ENCODE measurements at regions not wholly inside any gene's neighbourhood (a gene's known extent, or its start where the extent isn't known, plus 50 kb on each side); places are given as distances from the start of the nearest gene placed in this dataset.

GRCh38 chrX:13939741-13940597 lies 89.7 kb downstream of the GEMIN8 start:
- Histone ChIP-seq H3K9me3 (no peaks in the 10 kb centered on the region), H3K36me3 (no peaks in the 10 kb centered on the region), H3K27ac (no peak overlapping the region), H3K27me3 (no peaks in the 10 kb centered on the region), H3K4me1 (peaks cover 4% of the 10 kb centered on the region), H3K4me3 (no peak overlapping the region)
- intact Hi-C loops (cut with DNase I): no loop called here
- no peak for DNase-seq (ENCODE audit: extremely low spot score in 2 of 2)
- TF ChIP-seq CTCF (IDR thresholded peaks at IDR 0.05): no peak
- TF ChIP-seq POLR2A (IDR thresholded peaks at IDR 0.05): no peak
- no peak for TF ChIP-seq POLR2AphosphoS5 (IDR thresholded peaks at IDR 0.05; ENCODE audit: insufficient read depth in 1 of 2, low read depth in 1 of 2)

GRCh38 chrX:13938829-13939530 lies 90.7 kb downstream of the GEMIN8 start:
- intact Hi-C loops (cut with DNase I): no loop called here
- H3K4me3 ChIP-seq: peak overlapping the region; percentile 37 to 48
- H3K27me3 ChIP-seq: no peaks in the 10 kb centered on the region
- no peak for TF ChIP-seq POLR2A (IDR thresholded peaks at IDR 0.05)
- no peak for TF ChIP-seq CTCF (IDR thresholded peaks at IDR 0.05)
- TF ChIP-seq POLR2AphosphoS5 (IDR thresholded peaks at IDR 0.05; ENCODE audit: insufficient read depth in 1 of 2, low read depth in 1 of 2): no peak
- H3K36me3 ChIP-seq: no peaks in the 10 kb centered on the region
- peaks cover 4% of the 10 kb centered on the region for H3K4me1 ChIP-seq
- H3K27ac ChIP-seq: peak overlapping the region; percentile 24
- no peaks in the 10 kb centered on the region for H3K9me3 ChIP-seq
- no peak for DNase-seq (ENCODE audit: extremely low spot score in 2 of 2)

- intact Hi-C loops (cut with DNase I): no loop called here
- peaks cover 4% of the 10 kb centered on the region for H3K4me1 ChIP-seq
- no peaks in the 10 kb centered on the region for H3K36me3 ChIP-seq
- H3K4me3 ChIP-seq: peak overlapping the region; percentile 37 to 48
- no peak for DNase-seq (ENCODE audit: extremely low spot score in 2 of 2)
- H3K27me3 ChIP-seq: no peaks in the 10 kb centered on the region
- TF ChIP-seq POLR2AphosphoS5 (IDR thresholded peaks at IDR 0.05; ENCODE audit: insufficient read depth in 1 of 2, low read depth in 1 of 2) (no peak), CTCF (IDR thresholded peaks at IDR 0.05) (no peak), POLR2A (IDR thresholded peaks at IDR 0.05) (no peak)
- no peaks in the 10 kb centered on the region for H3K9me3 ChIP-seq
- H3K27ac ChIP-seq: peak overlapping the region; percentile 24
Measured at GRCh38 chrX:13938051-13938828, 91.5 kb downstream of the GEMIN8 start.

- H3K4me1 ChIP-seq: peaks cover 4% of the 10 kb centered on the region
- no peaks in the 10 kb centered on the region for H3K36me3 ChIP-seq
- TF ChIP-seq CTCF (IDR thresholded peaks at IDR 0.05) (no peak), POLR2AphosphoS5 (IDR thresholded peaks at IDR 0.05; ENCODE audit: insufficient read depth in 1 of 2, low read depth in 1 of 2) (no peak), POLR2A (IDR thresholded peaks at IDR 0.05) (no peak)
- DNase-seq (ENCODE audit: extremely low spot score in 2 of 2): no peak
- peak overlapping the region; percentile 37 to 48 for H3K4me3 ChIP-seq
- H3K27me3 ChIP-seq: no peaks in the 10 kb centered on the region
- H3K27ac ChIP-seq: no peak overlapping the region
- intact Hi-C loops (cut with DNase I): no loop called here
- H3K9me3 ChIP-seq: no peaks in the 10 kb centered on the region
Measured at GRCh38 chrX:13937370-13938050, 92.2 kb downstream of the GEMIN8 start.

Data from vagina (tissue), 2 donors.